Hematopoietic multipotent progenitor cell treated with erythropoietin and hydrocortisone succinate and interleukin-3 and kit ligand, for 6 days (in vitro differentiated cells): ENCODE measurements at regions not wholly inside any gene's neighbourhood (a gene's known extent, or its start where the extent isn't known, plus 50 kb on each side); places are given as distances from the start of the nearest gene placed in this dataset.
A peak's percentile ranks its signal among the peaks of the same experiment; 100 is the strongest.

ENCODE experiments used
- DNase-seq: peaks from one replicate; pipeline ENCODE4 v3.0.0-alpha.2; 2015

GRCh38 chr15:87628311-87628710, 628.2 kb downstream of the NTRK3 start:
- no peak for DNase-seq

- DNase-seq, result no peak
These were observed 629.7 kb downstream of the NTRK3 start for GRCh38 chr15:87626860-87627259.

GRCh38 chr15:87623832-87624231, 632.7 kb downstream of the NTRK3 start:
- DNase-seq, result peak; percentile 27

- DNase-seq, result no peak
These were observed 636.1 kb downstream of the NTRK3 start for GRCh38 chr15:87620393-87620792.

GRCh38 chr15:87619161-87619960, 637.2 kb downstream of the NTRK3 start:
- peak; percentile 7 for DNase-seq

- no peak for DNase-seq
These were observed 638.3 kb downstream of the NTRK3 start for GRCh38 chr15:87618203-87618725.

- no peak for DNase-seq
These were observed 641.8 kb downstream of the NTRK3 start for GRCh38 chr15:87614704-87615103.

- peak; percentile 20 for DNase-seq
These were observed 646.2 kb downstream of the NTRK3 start for GRCh38 chr15:87610366-87610765.

- no peak for DNase-seq
These were observed 646.6 kb downstream of the NTRK3 start for GRCh38 chr15:87609894-87610293.

- no peak for DNase-seq
These were observed 647.1 kb downstream of the NTRK3 start for GRCh38 chr15:87609474-87609873.

- DNase-seq, result no peak
These were observed 648.1 kb downstream of the NTRK3 start for GRCh38 chr15:87608238-87609028.

GRCh38 chr15:87606971-87607370, 649.6 kb downstream of the NTRK3 start:
- no peak for DNase-seq

- peak; percentile 45 for DNase-seq
These were observed 651.6 kb downstream of the NTRK3 start for GRCh38 chr15:87604857-87605446.

GRCh38 chr15:87602371-87602770, 654.2 kb downstream of the NTRK3 start:
- no peak for DNase-seq

GRCh38 chr15:87599616-87600015, 656.9 kb downstream of the NTRK3 start:
- DNase-seq, result no peak

GRCh38 chr15:87597346-87598052, 659.0 kb downstream of the NTRK3 start:
- peak; percentile 25 for DNase-seq

- no peak for DNase-seq
These were observed 665.0 kb downstream of the NTRK3 start for GRCh38 chr15:87591582-87591981.

GRCh38 chr15:87591042-87591441, 665.5 kb downstream of the NTRK3 start:
- no peak for DNase-seq

- no peak for DNase-seq
These were observed 667.4 kb downstream of the NTRK3 start for GRCh38 chr15:87589134-87589533.

GRCh38 chr15:87582169-87582568, 674.4 kb downstream of the NTRK3 start:
- DNase-seq, result no peak

- DNase-seq, result no peak
These were observed 677.0 kb downstream of the NTRK3 start for GRCh38 chr15:87579537-87579936.

GRCh38 chr15:87578776-87579175, 677.8 kb downstream of the NTRK3 start:
- no peak for DNase-seq

- DNase-seq, result no peak
These were observed 679.2 kb downstream of the NTRK3 start for GRCh38 chr15:87577336-87577735.
